AG04449 (cell line): ENCODE measurements at regions not wholly inside any gene's neighbourhood (a gene's known extent, or its start where the extent isn't known, plus 50 kb on each side); places are given as distances from the start of the nearest gene placed in this dataset.

Experiments used
- CTCF ChIA-PET: fragments of 350-600 bp; formaldehyde crosslinking; extraction: SDS; loops from one replicate; lab custom pipeline; 2021; ENCODE audit warnings: antibody characterized with exemption; lab: Yijun Ruan, JAX
- POLR2A ChIA-PET: fragments of 400-600, 350-600 bp; formaldehyde crosslinking; extraction: SDS; loops from one replicate; lab custom pipeline; 2020; ENCODE audit warnings: antibody characterized with exemption, inconsistent platforms; lab: Yijun Ruan, JAX
- DNase-seq: peaks from one replicate; pipeline ENCODE4 v3.0.0-alpha.2; 2010; ENCODE audit warnings: low read depth, low spot score
- H3K4me3 ChIP-seq: 2 replicates; pipeline ENCODE4 v1.5.1; 2011; ENCODE audit warnings: low read depth, mild to moderate bottlenecking, control low read depth, low read length
- TF ChIP-seq, protein P1 (sequence below): IDR thresholded peaks from one replicate; pipeline ENCODE4 v1.5.1; 2011; ENCODE audit warnings: mild to moderate bottlenecking, moderate library complexity, low read length, control low read depth, inconsistent platforms; ENCODE audit not compliant: insufficient read depth; ENCODE audit errors: missing control alignments

GRCh38 chr5:15374886-15375285 lies 125.1 kb upstream of the FBXL7 start:
- TF ChIP-seq, protein P1, sequence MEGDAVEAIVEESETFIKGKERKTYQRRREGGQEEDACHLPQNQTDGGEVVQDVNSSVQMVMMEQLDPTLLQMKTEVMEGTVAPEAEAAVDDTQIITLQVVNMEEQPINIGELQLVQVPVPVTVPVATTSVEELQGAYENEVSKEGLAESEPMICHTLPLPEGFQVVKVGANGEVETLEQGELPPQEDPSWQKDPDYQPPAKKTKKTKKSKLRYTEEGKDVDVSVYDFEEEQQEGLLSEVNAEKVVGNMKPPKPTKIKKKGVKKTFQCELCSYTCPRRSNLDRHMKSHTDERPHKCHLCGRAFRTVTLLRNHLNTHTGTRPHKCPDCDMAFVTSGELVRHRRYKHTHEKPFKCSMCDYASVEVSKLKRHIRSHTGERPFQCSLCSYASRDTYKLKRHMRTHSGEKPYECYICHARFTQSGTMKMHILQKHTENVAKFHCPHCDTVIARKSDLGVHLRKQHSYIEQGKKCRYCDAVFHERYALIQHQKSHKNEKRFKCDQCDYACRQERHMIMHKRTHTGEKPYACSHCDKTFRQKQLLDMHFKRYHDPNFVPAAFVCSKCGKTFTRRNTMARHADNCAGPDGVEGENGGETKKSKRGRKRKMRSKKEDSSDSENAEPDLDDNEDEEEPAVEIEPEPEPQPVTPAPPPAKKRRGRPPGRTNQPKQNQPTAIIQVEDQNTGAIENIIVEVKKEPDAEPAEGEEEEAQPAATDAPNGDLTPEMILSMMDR = no peak
- ChIA-PET CTCF (no interaction called here), POLR2A (no interaction called here)
- DNase-seq = no peak
- no peak overlapping the region for H3K4me3 ChIP-seq

- DNase-seq = no peak
- TF ChIP-seq, protein P1 = no peak
- no peak overlapping the region for H3K4me3 ChIP-seq
- CTCF ChIA-PET = no interaction called here
- POLR2A ChIA-PET = no interaction called here
Observed at GRCh38 chr5:15373151-15373550, 126.8 kb upstream of the FBXL7 start.

- DNase-seq = no peak
- H3K4me3 ChIP-seq = no peak overlapping the region
- ChIA-PET POLR2A (no interaction called here), CTCF (no interaction called here)
- TF ChIP-seq, protein P1 = no peak
Observed at GRCh38 chr5:15371184-15371583, 128.8 kb upstream of the FBXL7 start.

DNA sequence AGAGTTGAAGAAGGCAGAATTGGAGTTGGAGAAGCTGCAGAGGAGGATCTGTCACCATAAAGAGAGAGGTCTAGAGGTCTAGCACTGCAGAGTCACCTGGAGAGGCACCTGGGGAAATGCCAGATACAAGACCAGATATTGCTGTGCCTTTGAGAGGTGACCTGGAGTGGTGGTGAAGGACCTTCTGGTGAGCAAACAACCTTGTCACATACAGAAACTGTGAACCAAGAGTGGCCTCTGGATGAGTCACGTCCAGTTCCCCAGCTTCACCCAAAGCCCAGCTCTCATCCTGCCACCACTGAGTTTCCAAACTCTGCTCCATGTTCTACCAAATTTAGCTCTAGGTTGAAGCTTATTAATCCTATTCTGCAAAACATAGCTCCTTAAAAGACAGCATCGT lies 131.1 kb upstream of the FBXL7 start:
- ChIA-PET POLR2A (no interaction called here), CTCF (interaction anchor here (1.1 kb wide), 1 partner anchor 456 kb away, joined by 3 read pairs; no protein-coding TSS in a partner anchor)
- H3K4me3 ChIP-seq = no peak overlapping the region
- DNase-seq = no peak
- TF ChIP-seq, protein P1 = no peak

DNA sequence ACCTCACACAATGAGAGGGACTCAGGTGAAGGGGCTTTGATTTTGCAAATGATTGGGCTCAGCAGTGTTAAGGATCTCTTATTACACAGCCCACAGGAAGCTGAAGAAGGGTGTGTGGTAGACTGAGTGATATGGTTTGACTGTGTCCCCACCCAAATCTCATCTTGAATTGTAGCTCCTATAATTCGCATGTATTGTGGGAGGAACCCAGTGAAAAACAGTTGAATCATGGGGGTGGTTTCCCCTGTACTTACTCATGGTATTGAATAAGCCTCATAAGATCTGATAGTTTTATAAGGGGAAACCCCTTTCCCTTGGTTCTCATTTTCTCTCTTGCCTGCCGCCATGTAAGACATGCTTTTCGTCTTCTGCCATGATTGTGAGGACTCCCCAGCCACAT lies 132.5 kb upstream of the FBXL7 start:
- no peak for DNase-seq
- TF ChIP-seq, protein P1 = no peak
- ChIA-PET POLR2A (no interaction called here), CTCF (no interaction called here)
- H3K4me3 ChIP-seq = no peak overlapping the region

- H3K4me3 ChIP-seq = no peak overlapping the region
- POLR2A ChIA-PET = no interaction called here
- CTCF ChIA-PET = no interaction called here
- TF ChIP-seq, protein P1 = no peak
- DNase-seq = no peak
Observed at GRCh38 chr5:15366676-15367391, 133.1 kb upstream of the FBXL7 start.
